Naive thymus-derived CD4-positive, alpha-beta T cell (primary cell): ENCODE measurements at regions not wholly inside any gene's neighbourhood (a gene's known extent, or its start where the extent isn't known, plus 50 kb on each side); places are given as distances from the start of the nearest gene placed in this dataset.

Experiments
- ATAC-seq: fragments of 150-1000 bp; cut with Tn5 transposase; 2 replicates; pipeline ENCODE4 v1.10.0; 2021; ENCODE audit warnings: mild to moderate bottlenecking, moderate library complexity
- CTCF ChIA-PET: fragments of 350-600 bp; sonication (Branson Sonifier 250); formaldehyde crosslinking; loops from one replicate; lab custom pipeline; 2021; ENCODE audit warnings: antibody characterized with exemption; lab: Charles Lee
- POLR2A ChIA-PET: fragments of 350-600 bp; sonication (Branson Sonifier 250); formaldehyde crosslinking; loops from one replicate; lab custom pipeline; 2021; ENCODE audit warnings: antibody characterized with exemption, inconsistent platforms; lab: Charles Lee
- DNase-seq, 9 donors: peaks; one replicate each; pipeline versions ENCODE4 v3.0.0 to v3.0.0-alpha.2; 2020 to 2022; ENCODE audit warnings: mixed read lengths in 1 of 9
- H3K27ac ChIP-seq: one replicate; pipeline ENCODE4 v1.7.0; 2013; ENCODE audit warnings: mild to moderate bottlenecking, low read depth, low read length, moderate library complexity
- H3K27me3 ChIP-seq, 2 donors: one replicate each; pipeline ENCODE4 v1.7.0; 2013; ENCODE audit warnings: low read length in 2 of 2, mild to moderate bottlenecking in 2 of 2, moderate library complexity in 2 of 2; ENCODE audit not compliant: control insufficient read depth in 2 of 2, insufficient read depth in 2 of 2
- H3K36me3 ChIP-seq, 3 experiments: 1 replicate in 2 of 3; 2 replicates in 1 of 3; pipeline ENCODE4 v1.7.0; 2013; ENCODE audit warnings: low read length in 3 of 3, mild to moderate bottlenecking in 3 of 3, moderate library complexity in 1 of 3; ENCODE audit not compliant: insufficient read depth in 3 of 3, control insufficient read depth in 2 of 3
- H3K4me1 ChIP-seq, 2 donors: one replicate each; pipeline ENCODE4 v1.7.0; 2013; ENCODE audit warnings: low read length in 2 of 2, mild to moderate bottlenecking in 2 of 2, moderate library complexity in 1 of 2; ENCODE audit not compliant: control insufficient read depth in 2 of 2, insufficient read depth in 2 of 2
- H3K4me3 ChIP-seq: 2 replicates; pipeline ENCODE4 v1.7.0; 2013; ENCODE audit warnings: mild to moderate bottlenecking, low read length
- H3K9me3 ChIP-seq, 3 experiments: 1 replicate in 2 of 3; 2 replicates in 1 of 3; pipeline ENCODE4 v1.7.0; 2013; ENCODE audit warnings: low read length in 3 of 3; ENCODE audit not compliant: control insufficient read depth in 2 of 3
- H3K27ac Mint-ChIP-seq, 9 donors: one replicate each; pipeline ENCODE4 v1.8.0; 2020 to 2022; ENCODE audit warnings: mixed read lengths in 9 of 9, mild to moderate bottlenecking in 8 of 9, moderate library complexity in 5 of 9, inconsistent platforms in 2 of 9
- H3K27me3 Mint-ChIP-seq, 5 donors: one replicate each; pipeline ENCODE4 v1.8.0; 2021 to 2022; ENCODE audit warnings: mixed read lengths in 5 of 5, mild to moderate bottlenecking in 1 of 5
- H3K36me3 Mint-ChIP-seq, 5 donors: one replicate each; pipeline ENCODE4 v1.8.0; 2020 to 2022; ENCODE audit warnings: mixed read lengths in 5 of 5, mild to moderate bottlenecking in 3 of 5, inconsistent platforms in 1 of 5
- H3K4me1 Mint-ChIP-seq, 7 donors: one replicate each; pipeline ENCODE4 v1.8.0; 2020 to 2022; ENCODE audit warnings: mixed read lengths in 7 of 7, mild to moderate bottlenecking in 3 of 7, inconsistent platforms in 1 of 7
- H3K4me3 Mint-ChIP-seq, 10 donors: one replicate each; pipeline ENCODE4 v1.8.0; 2020 to 2022; ENCODE audit warnings: mild to moderate bottlenecking in 10 of 10, mixed read lengths in 10 of 10, moderate library complexity in 6 of 10, inconsistent platforms in 2 of 10
- H3K9me3 Mint-ChIP-seq, 11 donors: one replicate each; pipeline ENCODE4 v1.8.0; 2020 to 2022; ENCODE audit warnings: mixed read lengths in 11 of 11, mild to moderate bottlenecking in 4 of 11, inconsistent platforms in 1 of 11, moderate library complexity in 1 of 11
- intact Hi-C, 2 donors: fragments of 100-400 bp; cut with micrococcal nuclease; formaldehyde crosslinking; loops; one replicate each; pipeline ENCODE4 v1.15.1; 2023

GRCh38 chr12:46493150-46493833 lies 120.7 kb upstream of the SLC38A2 start:
- H3K4me3 ChIP-seq: no peak overlapping the region
- no peaks in the 10 kb centered on the region for H3K36me3 ChIP-seq
- H3K27me3 ChIP-seq: no peaks in the 10 kb centered on the region
- H3K4me3 Mint-ChIP-seq: no peak overlapping the region
- H3K9me3 Mint-ChIP-seq: peaks cover 0 to 7% (median 0%) of the 10 kb centered on the region in 11 donors
- H3K27ac Mint-ChIP-seq: peak overlapping the region in 1 of 9 donors; percentile 45
- CTCF ChIA-PET: no interaction called here
- H3K4me1 ChIP-seq: no peaks in the 10 kb centered on the region
- no peaks in the 10 kb centered on the region for H3K27me3 Mint-ChIP-seq
- DNase-seq (no peak), ATAC-seq (no peak)
- no peaks in the 10 kb centered on the region for H3K9me3 ChIP-seq
- POLR2A ChIA-PET: no interaction called here
- H3K4me1 Mint-ChIP-seq: peaks cover 0 to 2% (median 0%) of the 10 kb centered on the region in 7 donors
- no peak overlapping the region for H3K27ac ChIP-seq
- H3K36me3 Mint-ChIP-seq: peaks cover 0 to 27% (median 5%) of the 10 kb centered on the region in 5 donors
- intact Hi-C loops: no loop called here

DNA sequence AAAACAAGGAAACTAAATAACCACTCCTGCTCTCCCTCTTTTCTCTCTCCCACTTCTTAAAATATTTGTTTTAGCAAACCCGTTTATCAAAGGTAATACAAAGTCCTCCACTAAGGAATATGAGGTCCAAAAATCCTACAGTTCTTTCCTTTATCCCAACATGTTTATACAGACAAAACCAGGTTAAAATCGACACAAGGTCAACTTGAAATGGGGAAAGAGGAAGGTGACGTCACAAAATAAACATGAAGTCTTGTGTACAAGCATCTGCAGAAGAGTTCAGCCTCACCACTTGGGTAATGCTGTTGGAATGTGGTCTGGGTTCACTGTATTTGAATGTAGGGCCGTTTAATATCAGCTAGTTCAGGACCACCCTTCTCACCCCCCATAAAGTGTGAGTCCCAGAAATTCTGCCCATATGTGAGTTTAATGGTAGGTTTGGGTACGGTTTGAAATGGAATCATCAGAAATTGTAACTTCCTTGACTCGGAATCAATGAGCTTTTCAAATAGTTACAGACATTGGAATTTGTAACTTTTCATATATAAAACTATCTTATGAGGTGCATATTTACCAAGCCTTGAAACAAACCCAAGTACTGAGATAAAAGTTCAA lies 120.0 kb upstream of the SLC38A2 start:
- H3K9me3 ChIP-seq: no peaks in the 10 kb centered on the region
- H3K27ac ChIP-seq: no peak overlapping the region
- Mint-ChIP-seq H3K27me3 (no peaks in the 10 kb centered on the region), H3K27ac (no peak overlapping the region), H3K9me3 (peaks cover 0 to 7% (median 0%) of the 10 kb centered on the region in 11 donors), H3K4me3 (no peak overlapping the region), H3K36me3 (peaks cover 0 to 27% (median 5%) of the 10 kb centered on the region in 5 donors), H3K4me1 (peaks cover 0 to 2% (median 0%) of the 10 kb centered on the region in 7 donors)
- DNase-seq: no peak
- intact Hi-C loops: no loop called here
- H3K36me3 ChIP-seq: no peaks in the 10 kb centered on the region
- H3K4me3 ChIP-seq: no peak overlapping the region
- ChIA-PET CTCF (interaction anchor here (0.6 kb wide), 1 partner anchor 10 kb away, joined by 3 read pairs; no protein-coding TSS in a partner anchor), POLR2A (no interaction called here)
- ATAC-seq: no peak
- no peaks in the 10 kb centered on the region for H3K4me1 ChIP-seq
- H3K27me3 ChIP-seq: no peaks in the 10 kb centered on the region

DNA sequence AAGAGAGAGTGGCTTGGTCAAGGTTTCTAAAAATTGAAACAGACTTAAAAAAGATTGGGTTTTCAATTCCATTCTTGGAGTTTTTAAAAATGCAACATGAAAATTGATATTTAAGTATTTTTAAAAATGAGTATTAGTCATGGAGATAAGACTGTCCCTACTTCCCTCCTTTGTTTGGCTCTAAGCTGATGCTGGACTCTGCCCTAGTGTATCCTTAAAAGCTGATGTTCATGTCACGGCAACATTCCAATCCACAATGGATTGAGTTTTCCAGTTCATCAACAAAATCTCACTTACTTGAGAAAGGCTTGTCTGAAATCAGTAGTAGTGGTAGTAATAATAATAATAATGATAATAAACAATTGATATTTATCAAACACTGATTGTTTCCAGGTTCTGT lies 119.0 kb upstream of the SLC38A2 start:
- no peaks in the 10 kb centered on the region for H3K36me3 ChIP-seq
- no peak overlapping the region for H3K27ac ChIP-seq
- H3K4me1 Mint-ChIP-seq: peaks cover 0 to 2% (median 0%) of the 10 kb centered on the region in 7 donors
- DNase-seq: no peak
- peaks cover 0 to 7% (median 0%) of the 10 kb centered on the region in 11 donors for H3K9me3 Mint-ChIP-seq
- ChIA-PET CTCF (interaction anchor here (0.6 kb wide), 1 partner anchor 58 kb away, joined by 3 read pairs; no protein-coding TSS in a partner anchor), POLR2A (interaction anchor here (0.6 kb wide), 1 partner anchor 34 kb away, joined by 3 read pairs; no protein-coding TSS in a partner anchor)
- H3K27me3 ChIP-seq: no peaks in the 10 kb centered on the region
- no peaks in the 10 kb centered on the region for H3K9me3 ChIP-seq
- H3K27me3 Mint-ChIP-seq: no peaks in the 10 kb centered on the region
- no peaks in the 10 kb centered on the region for H3K4me1 ChIP-seq
- H3K36me3 Mint-ChIP-seq: peaks cover 0 to 27% (median 5%) of the 10 kb centered on the region in 5 donors
- no peak for ATAC-seq
- intact Hi-C loops: no loop called here
- H3K27ac Mint-ChIP-seq: no peak overlapping the region
- H3K4me3 ChIP-seq: no peak overlapping the region
- H3K4me3 Mint-ChIP-seq: no peak overlapping the region

DNA sequence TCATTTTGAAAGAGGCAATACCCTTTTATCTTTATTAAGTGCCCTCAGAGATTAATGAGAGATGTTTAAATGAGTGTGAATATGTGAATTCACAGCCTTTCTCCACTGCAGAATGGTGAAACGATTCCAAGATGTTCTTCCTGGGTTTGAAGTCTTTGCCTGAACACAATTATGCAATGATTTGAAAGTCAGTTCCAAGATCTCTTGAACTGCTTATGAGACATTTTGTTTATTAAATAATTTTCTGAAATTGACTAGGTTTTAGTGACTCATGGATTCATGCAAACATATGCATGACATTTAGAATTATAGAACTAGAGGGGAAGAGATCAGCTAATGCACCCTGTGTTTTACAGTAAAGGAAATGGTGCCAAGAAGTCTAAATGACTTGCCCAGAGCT lies 118.1 kb upstream of the SLC38A2 start:
- no peaks in the 10 kb centered on the region for H3K27me3 Mint-ChIP-seq
- ChIA-PET POLR2A (interaction anchor here (1.0 kb wide), 1 partner anchor 120 kb away, joined by 4 read pairs; no protein-coding TSS in a partner anchor), CTCF (no interaction called here)
- Histone ChIP-seq H3K9me3 (no peaks in the 10 kb centered on the region), H3K36me3 (no peaks in the 10 kb centered on the region), H3K27me3 (no peaks in the 10 kb centered on the region), H3K4me1 (no peaks in the 10 kb centered on the region), H3K27ac (no peak overlapping the region), H3K4me3 (no peak overlapping the region)
- H3K36me3 Mint-ChIP-seq: peaks cover 0 to 27% (median 5%) of the 10 kb centered on the region in 5 donors
- no peak overlapping the region for H3K27ac Mint-ChIP-seq
- peaks cover 0 to 2% (median 0%) of the 10 kb centered on the region in 7 donors for H3K4me1 Mint-ChIP-seq
- intact Hi-C loops: no loop called here
- ATAC-seq (no peak), DNase-seq (no peak)
- peaks cover 0 to 7% (median 0%) of the 10 kb centered on the region in 11 donors for H3K9me3 Mint-ChIP-seq
- no peak overlapping the region for H3K4me3 Mint-ChIP-seq

DNA sequence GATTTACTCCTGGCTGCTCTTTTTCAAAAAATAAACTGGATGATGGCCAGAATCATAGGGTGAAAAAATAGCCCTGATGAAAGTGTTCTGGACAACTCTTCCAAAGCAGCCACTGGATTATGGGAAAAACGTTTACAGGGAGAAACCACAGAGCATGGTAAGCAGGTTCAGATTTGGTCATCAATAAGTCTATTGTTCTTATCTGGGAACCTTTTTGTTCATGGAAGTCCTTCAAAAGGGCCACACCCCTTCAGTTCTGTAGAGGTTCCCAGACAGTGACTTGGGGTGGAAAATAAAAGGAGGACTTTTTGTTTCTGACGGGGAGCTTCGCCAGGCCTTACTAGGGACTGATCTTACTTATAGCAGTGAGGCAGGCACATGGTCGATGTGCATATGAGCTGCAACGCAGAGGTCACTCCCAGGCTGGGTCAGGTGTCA lies 117.4 kb upstream of the SLC38A2 start:
- Histone ChIP-seq H3K9me3 (no peaks in the 10 kb centered on the region), H3K4me1 (no peaks in the 10 kb centered on the region), H3K27me3 (no peaks in the 10 kb centered on the region), H3K4me3 (no peak overlapping the region), H3K27ac (no peak overlapping the region), H3K36me3 (no peaks in the 10 kb centered on the region)
- ChIA-PET CTCF (no interaction called here), POLR2A (interaction anchor here (1.0 kb wide), 1 partner anchor 119 kb away, joined by 4 read pairs; no protein-coding TSS in a partner anchor)
- Mint-ChIP-seq H3K4me3 (no peak overlapping the region), H3K4me1 (peaks cover 0 to 2% (median 0%) of the 10 kb centered on the region in 7 donors), H3K36me3 (peaks cover 0 to 30% (median 5%) of the 10 kb centered on the region in 5 donors), H3K27ac (no peak overlapping the region), H3K9me3 (peaks cover 0 to 7% (median 0%) of the 10 kb centered on the region in 11 donors), H3K27me3 (no peaks in the 10 kb centered on the region)
- no peak for DNase-seq
- intact Hi-C loops: no loop called here
- no peak for ATAC-seq

DNA sequence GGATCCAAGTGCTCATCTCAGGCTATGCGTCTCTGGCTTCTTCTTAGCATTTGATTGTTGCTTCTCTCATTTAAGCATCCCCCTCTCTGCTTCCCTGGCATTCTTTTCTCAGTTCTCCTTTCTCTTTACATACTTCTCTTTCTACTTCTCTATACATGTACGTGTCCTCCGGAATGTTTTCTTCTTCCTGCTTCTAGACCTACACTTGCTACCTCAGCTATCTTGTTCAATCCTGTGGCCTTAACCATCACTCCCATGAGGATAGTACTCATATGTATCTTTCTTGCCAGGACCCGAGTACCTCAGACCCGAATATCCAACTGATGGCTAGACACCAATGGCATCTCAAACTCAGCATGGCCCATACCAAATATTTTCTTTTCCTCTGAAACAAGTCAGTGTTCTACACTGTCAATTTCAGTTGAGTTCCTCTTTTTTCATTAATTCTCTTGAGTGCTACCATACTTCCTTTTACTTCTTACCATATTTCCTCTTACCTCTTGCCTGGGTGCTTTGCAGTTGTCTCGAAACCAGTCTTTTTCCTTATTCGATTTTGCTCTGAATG lies 115.1 kb upstream of the SLC38A2 start:
- CTCF ChIA-PET: no interaction called here
- POLR2A ChIA-PET: no interaction called here
- Histone ChIP-seq H3K27me3 (no peaks in the 10 kb centered on the region), H3K4me3 (no peak overlapping the region), H3K4me1 (no peaks in the 10 kb centered on the region), H3K9me3 (no peaks in the 10 kb centered on the region), H3K27ac (no peak overlapping the region), H3K36me3 (no peaks in the 10 kb centered on the region)
- H3K27ac Mint-ChIP-seq: no peak overlapping the region
- DNase-seq (no peak), ATAC-seq (peak; percentile 71)
- H3K36me3 Mint-ChIP-seq: peaks cover 0 to 26% (median 3%) of the 10 kb centered on the region in 5 donors
- H3K9me3 Mint-ChIP-seq: peaks cover 0 to 3% (median 0%) of the 10 kb centered on the region in 11 donors
- intact Hi-C loops: no loop called here
- H3K27me3 Mint-ChIP-seq: no peaks in the 10 kb centered on the region
- no peak overlapping the region for H3K4me3 Mint-ChIP-seq
- H3K4me1 Mint-ChIP-seq: peaks cover 0 to 7% (median 0%) of the 10 kb centered on the region in 7 donors
